GM23338 (cell line): ENCODE measurements at regions not wholly inside any gene's neighbourhood (a gene's known extent, or its start where the extent isn't known, plus 50 kb on each side); places are given as distances from the start of the nearest gene placed in this dataset.

Source experiments
- ATAC-seq: fragments of 200-7000 bp; cut with Tn5 transposase; 3 replicates; pipeline ENCODE4 v1.9.1; 2020
- DNase-seq: peaks from one replicate; pipeline ENCODE4 v3.0.0-alpha.2; 2015; ENCODE audit warnings: low spot score
- H2AFZ ChIP-seq: fragments of 200-600 bp; sonication (generic); 2 replicates; pipeline ENCODE4 v1.8.0; 2016; ENCODE audit warnings: antibody characterized with exemption, mild to moderate bottlenecking, moderate library complexity
- H3F3A ChIP-seq: fragments of 200-600 bp; sonication (generic); replicated peaks from 2 replicates; pipeline ENCODE4 v1.8.0; 2017; ENCODE audit warnings: antibody characterized with exemption, mixed run types, low read depth
- H3K27ac ChIP-seq: fragments of 200-600 bp; sonication (generic); 2 replicates; pipeline ENCODE4 v1.6.1; 2016; ENCODE audit warnings: low read depth
- H3K27me3 ChIP-seq: fragments of 200-600 bp; sonication (generic); 2 replicates; pipeline ENCODE4 v1.8.0; 2016; ENCODE audit warnings: mild to moderate bottlenecking, mixed run types, moderate library complexity; ENCODE audit not compliant: insufficient read depth
- H3K36me3 ChIP-seq: fragments of 200-600 bp; sonication (generic); 2 replicates; pipeline ENCODE4 v1.8.0; 2016; ENCODE audit warnings: mild to moderate bottlenecking; ENCODE audit not compliant: insufficient read depth
- H3K4me1 ChIP-seq: fragments of 200-600 bp; sonication (generic); 2 replicates; pipeline ENCODE4 v1.8.0; 2016; ENCODE audit warnings: mild to moderate bottlenecking, moderate library complexity; ENCODE audit not compliant: insufficient read depth
- H3K4me2 ChIP-seq: fragments of 200-600 bp; sonication (generic); 2 replicates; pipeline ENCODE4 v1.7.1; 2017; ENCODE audit warnings: mixed run types
- H3K4me3 ChIP-seq: fragments of 200-600 bp; sonication (generic); 2 replicates; pipeline ENCODE4 v1.6.1; 2016; ENCODE audit warnings: mixed run types
- H3K79me2 ChIP-seq: fragments of 200-600 bp; sonication (generic); replicated peaks from 2 replicates; pipeline ENCODE4 v1.8.0; 2017; ENCODE audit warnings: mild to moderate bottlenecking; ENCODE audit not compliant: insufficient read depth
- H3K9me2 ChIP-seq: fragments of 200-600 bp; sonication (generic); 2 replicates; pipeline ENCODE4 v1.8.0; 2017; ENCODE audit not compliant: insufficient read depth
- H4K20me1 ChIP-seq: fragments of 200-600 bp; sonication (generic); replicated peaks from 2 replicates; pipeline ENCODE4 v1.8.0; 2017; ENCODE audit warnings: mild to moderate bottlenecking; ENCODE audit not compliant: insufficient read depth
- H3K27ac Mint-ChIP-seq: 2 replicates; pipeline ENCODE4 v1.8.0; 2020; ENCODE audit warnings: inconsistent platforms, mild to moderate bottlenecking, moderate library complexity, mixed read lengths
- H3K27me3 Mint-ChIP-seq: 3 replicates; pipeline ENCODE4 v1.8.0; 2022; ENCODE audit warnings: low read depth, mild to moderate bottlenecking, moderate library complexity, mixed read lengths, inconsistent platforms; ENCODE audit not compliant: insufficient read depth, poor library complexity
- H3K36me3 Mint-ChIP-seq: 3 replicates; pipeline ENCODE4 v1.8.0; 2021; ENCODE audit warnings: low read depth, mild to moderate bottlenecking, inconsistent platforms, moderate library complexity, mixed read lengths
- H3K4me1 Mint-ChIP-seq: 3 replicates; pipeline ENCODE4 v1.8.0; 2020; ENCODE audit warnings: mild to moderate bottlenecking, inconsistent platforms, mixed read lengths
- H3K4me3 Mint-ChIP-seq: 3 replicates; pipeline ENCODE4 v1.8.0; 2021; ENCODE audit warnings: moderate library complexity, mild to moderate bottlenecking, inconsistent platforms, mixed read lengths
- H3K9me3 Mint-ChIP-seq: 3 replicates; pipeline ENCODE4 v1.8.0; 2020; ENCODE audit warnings: moderate library complexity, mild to moderate bottlenecking, inconsistent platforms, mixed read lengths
- CREB1 ChIP-seq: fragments of 250-450 bp; sonication (Bioruptor Pico); IDR thresholded peaks from 2 replicates; pipeline ENCODE4 v1.5.0; 2020; ENCODE audit warnings: low read depth, mild to moderate bottlenecking, moderate library complexity
- EZH2 ChIP-seq: fragments of 200-600 bp; sonication (generic); IDR thresholded peaks from one replicate; pipeline ENCODE4 v1.8.0; 2017; ENCODE audit warnings: antibody characterized with exemption, mild to moderate bottlenecking, low read depth; ENCODE audit not compliant: unreplicated experiment
- EZH2phosphoT487 ChIP-seq: fragments of 200-600 bp; sonication (generic); IDR thresholded peaks from one replicate; pipeline ENCODE4 v1.8.1; 2018; ENCODE audit warnings: antibody characterized with exemption; ENCODE audit not compliant: unreplicated experiment
- JUNB ChIP-seq: IDR thresholded peaks from one replicate; pipeline ENCODE4 v1.6.1; 2016; ENCODE audit warnings: antibody characterized with exemption; ENCODE audit not compliant: unreplicated experiment
- NANOG ChIP-seq: IDR thresholded peaks from 2 replicates; pipeline ENCODE4 v1.6.1; 2016; ENCODE audit warnings: antibody characterized with exemption, borderline replicate concordance
- POLR2AphosphoS5 ChIP-seq: IDR thresholded peaks from 2 replicates; pipeline ENCODE4 v1.6.1; 2016; ENCODE audit warnings: antibody characterized with exemption, low read depth
- STAT1 ChIP-seq: IDR thresholded peaks from one replicate; pipeline ENCODE4 v1.6.1; 2016; ENCODE audit warnings: antibody characterized with exemption; ENCODE audit not compliant: unreplicated experiment
- ZNF114 ChIP-seq: fragments of 250-450 bp; sonication (Bioruptor Pico); IDR thresholded peaks from 2 replicates; pipeline ENCODE4 v1.5.0; 2020; ENCODE audit warnings: mild to moderate bottlenecking, moderate library complexity
- ZNF331 ChIP-seq: fragments of 250-450 bp; sonication (Bioruptor Pico); IDR thresholded peaks from 2 replicates; pipeline ENCODE4 v1.5.0; 2020; ENCODE audit warnings: low read depth, mild to moderate bottlenecking, moderate library complexity
- TF ChIP-seq, protein P1 (sequence below), 2 experiments: fragments of 200-600 bp in 1 of 2; sonication (generic) in 1 of 2; conservative IDR thresholded peaks; 2 replicates each; pipeline versions ENCODE4 v1.5.1 to v1.6.1; 2016 to 2017; ENCODE audit warnings: antibody characterized with exemption in 2 of 2, low read depth in 2 of 2, mild to moderate bottlenecking in 2 of 2, moderate library complexity in 1 of 2
- TF ChIP-seq, protein P2 (sequence below): fragments of 250-450 bp; sonication (Bioruptor Pico); IDR thresholded peaks from 2 replicates; pipeline ENCODE4 v1.5.0; 2020; ENCODE audit warnings: mild to moderate bottlenecking, moderate library complexity
- TF ChIP-seq, protein P3 (sequence below): IDR thresholded peaks from 2 replicates; pipeline ENCODE4 v1.6.1; 2016; ENCODE audit warnings: antibody characterized with exemption
- TF ChIP-seq, protein P4 (sequence below): IDR thresholded peaks from one replicate; pipeline ENCODE4 v1.6.1; 2018; ENCODE audit warnings: antibody characterized with exemption; ENCODE audit not compliant: unreplicated experiment

DNA sequence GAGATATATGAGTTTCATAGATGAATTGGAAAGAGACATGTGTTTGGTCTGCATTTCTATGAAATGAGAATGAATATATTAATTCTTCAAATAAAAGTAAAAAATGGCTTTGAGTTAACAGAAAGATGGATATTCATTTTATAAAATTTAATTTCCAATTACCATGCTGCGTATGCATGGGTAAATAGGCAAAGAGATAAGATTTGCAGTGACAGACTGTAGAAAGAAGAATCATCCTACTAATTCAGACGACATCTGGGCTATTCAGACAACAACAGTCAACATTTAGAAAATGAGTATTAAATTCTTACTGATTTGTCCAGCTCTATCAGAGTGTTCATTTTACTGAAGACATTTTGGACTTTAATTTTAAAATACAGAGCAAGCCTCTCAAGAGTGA lies 602.2 kb upstream of the NRSN1 start:
- H3K27ac ChIP-seq, result no peak overlapping the region
- no peak overlapping the region for H3K4me3 ChIP-seq
- no peaks in the 10 kb centered on the region for H3K36me3 Mint-ChIP-seq
- H3K4me3 Mint-ChIP-seq, result no peak overlapping the region
- H3K27ac Mint-ChIP-seq, result no peak overlapping the region
- DNase-seq (no peak), ATAC-seq (no peak)
- no peaks in the 10 kb centered on the region for H3K9me2 ChIP-seq
- no peaks in the 10 kb centered on the region for H3F3A ChIP-seq
- H4K20me1 ChIP-seq, result no peaks in the 10 kb centered on the region
- H3K4me2 ChIP-seq, result no peak overlapping the region
- peaks cover 15% of the 10 kb centered on the region; the same call in 2 of the 3 replicates for H3K4me1 Mint-ChIP-seq
- TF ChIP-seq, protein P1, sequence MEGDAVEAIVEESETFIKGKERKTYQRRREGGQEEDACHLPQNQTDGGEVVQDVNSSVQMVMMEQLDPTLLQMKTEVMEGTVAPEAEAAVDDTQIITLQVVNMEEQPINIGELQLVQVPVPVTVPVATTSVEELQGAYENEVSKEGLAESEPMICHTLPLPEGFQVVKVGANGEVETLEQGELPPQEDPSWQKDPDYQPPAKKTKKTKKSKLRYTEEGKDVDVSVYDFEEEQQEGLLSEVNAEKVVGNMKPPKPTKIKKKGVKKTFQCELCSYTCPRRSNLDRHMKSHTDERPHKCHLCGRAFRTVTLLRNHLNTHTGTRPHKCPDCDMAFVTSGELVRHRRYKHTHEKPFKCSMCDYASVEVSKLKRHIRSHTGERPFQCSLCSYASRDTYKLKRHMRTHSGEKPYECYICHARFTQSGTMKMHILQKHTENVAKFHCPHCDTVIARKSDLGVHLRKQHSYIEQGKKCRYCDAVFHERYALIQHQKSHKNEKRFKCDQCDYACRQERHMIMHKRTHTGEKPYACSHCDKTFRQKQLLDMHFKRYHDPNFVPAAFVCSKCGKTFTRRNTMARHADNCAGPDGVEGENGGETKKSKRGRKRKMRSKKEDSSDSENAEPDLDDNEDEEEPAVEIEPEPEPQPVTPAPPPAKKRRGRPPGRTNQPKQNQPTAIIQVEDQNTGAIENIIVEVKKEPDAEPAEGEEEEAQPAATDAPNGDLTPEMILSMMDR (conservative IDR thresholded peaks at IDR 0.05; ENCODE audit: low read depth in 2 of 2), result no peak
- TF ChIP-seq, protein P2, sequence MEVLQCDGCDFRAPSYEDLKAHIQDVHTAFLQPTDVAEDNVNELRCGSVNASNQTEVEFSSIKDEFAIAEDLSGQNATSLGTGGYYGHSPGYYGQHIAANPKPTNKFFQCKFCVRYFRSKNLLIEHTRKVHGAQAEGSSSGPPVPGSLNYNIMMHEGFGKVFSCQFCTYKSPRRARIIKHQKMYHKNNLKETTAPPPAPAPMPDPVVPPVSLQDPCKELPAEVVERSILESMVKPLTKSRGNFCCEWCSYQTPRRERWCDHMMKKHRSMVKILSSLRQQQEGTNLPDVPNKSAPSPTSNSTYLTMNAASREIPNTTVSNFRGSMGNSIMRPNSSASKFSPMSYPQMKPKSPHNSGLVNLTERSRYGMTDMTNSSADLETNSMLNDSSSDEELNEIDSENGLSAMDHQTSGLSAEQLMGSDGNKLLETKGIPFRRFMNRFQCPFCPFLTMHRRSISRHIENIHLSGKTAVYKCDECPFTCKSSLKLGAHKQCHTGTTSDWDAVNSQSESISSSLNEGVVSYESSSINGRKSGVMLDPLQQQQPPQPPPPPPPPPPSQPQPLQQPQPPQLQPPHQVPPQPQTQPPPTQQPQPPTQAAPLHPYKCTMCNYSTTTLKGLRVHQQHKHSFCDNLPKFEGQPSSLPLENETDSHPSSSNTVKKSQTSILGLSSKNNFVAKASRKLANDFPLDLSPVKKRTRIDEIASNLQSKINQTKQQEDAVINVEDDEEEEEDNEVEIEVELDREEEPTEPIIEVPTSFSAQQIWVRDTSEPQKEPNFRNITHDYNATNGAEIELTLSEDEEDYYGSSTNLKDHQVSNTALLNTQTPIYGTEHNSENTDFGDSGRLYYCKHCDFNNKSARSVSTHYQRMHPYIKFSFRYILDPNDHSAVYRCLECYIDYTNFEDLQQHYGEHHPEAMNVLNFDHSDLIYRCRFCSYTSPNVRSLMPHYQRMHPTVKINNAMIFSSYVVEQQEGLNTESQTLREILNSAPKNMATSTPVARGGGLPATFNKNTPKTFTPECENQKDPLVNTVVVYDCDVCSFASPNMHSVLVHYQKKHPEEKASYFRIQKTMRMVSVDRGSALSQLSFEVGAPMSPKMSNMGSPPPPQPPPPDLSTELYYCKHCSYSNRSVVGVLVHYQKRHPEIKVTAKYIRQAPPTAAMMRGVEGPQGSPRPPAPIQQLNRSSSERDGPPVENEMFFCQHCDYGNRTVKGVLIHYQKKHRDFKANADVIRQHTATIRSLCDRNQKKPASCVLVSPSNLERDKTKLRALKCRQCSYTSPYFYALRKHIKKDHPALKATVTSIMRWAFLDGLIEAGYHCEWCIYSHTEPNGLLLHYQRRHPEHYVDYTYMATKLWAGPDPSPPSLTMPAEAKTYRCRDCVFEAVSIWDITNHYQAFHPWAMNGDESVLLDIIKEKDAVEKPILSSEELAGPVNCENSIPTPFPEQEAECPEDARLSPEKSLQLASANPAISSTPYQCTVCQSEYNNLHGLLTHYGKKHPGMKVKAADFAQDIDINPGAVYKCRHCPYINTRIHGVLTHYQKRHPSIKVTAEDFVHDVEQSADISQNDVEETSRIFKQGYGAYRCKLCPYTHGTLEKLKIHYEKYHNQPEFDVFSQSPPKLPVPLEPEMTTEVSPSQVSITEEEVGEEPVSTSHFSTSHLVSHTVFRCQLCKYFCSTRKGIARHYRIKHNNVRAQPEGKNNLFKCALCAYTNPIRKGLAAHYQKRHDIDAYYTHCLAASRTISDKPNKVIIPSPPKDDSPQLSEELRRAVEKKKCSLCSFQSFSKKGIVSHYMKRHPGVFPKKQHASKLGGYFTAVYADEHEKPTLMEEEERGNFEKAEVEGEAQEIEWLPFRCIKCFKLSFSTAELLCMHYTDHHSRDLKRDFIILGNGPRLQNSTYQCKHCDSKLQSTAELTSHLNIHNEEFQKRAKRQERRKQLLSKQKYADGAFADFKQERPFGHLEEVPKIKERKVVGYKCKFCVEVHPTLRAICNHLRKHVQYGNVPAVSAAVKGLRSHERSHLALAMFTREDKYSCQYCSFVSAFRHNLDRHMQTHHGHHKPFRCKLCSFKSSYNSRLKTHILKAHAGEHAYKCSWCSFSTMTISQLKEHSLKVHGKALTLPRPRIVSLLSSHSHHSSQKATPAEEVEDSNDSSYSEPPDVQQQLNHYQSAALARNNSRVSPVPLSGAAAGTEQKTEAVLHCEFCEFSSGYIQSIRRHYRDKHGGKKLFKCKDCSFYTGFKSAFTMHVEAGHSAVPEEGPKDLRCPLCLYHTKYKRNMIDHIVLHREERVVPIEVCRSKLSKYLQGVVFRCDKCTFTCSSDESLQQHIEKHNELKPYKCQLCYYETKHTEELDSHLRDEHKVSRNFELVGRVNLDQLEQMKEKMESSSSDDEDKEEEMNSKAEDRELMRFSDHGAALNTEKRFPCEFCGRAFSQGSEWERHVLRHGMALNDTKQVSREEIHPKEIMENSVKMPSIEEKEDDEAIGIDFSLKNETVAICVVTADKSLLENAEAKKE (CRISPR knock-in tag), result no peak
- TF ChIP-seq STAT1, result no peak
- TF ChIP-seq, protein P3, sequence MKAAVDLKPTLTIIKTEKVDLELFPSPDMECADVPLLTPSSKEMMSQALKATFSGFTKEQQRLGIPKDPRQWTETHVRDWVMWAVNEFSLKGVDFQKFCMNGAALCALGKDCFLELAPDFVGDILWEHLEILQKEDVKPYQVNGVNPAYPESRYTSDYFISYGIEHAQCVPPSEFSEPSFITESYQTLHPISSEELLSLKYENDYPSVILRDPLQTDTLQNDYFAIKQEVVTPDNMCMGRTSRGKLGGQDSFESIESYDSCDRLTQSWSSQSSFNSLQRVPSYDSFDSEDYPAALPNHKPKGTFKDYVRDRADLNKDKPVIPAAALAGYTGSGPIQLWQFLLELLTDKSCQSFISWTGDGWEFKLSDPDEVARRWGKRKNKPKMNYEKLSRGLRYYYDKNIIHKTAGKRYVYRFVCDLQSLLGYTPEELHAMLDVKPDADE, result no peak
- no peak for TF ChIP-seq ZNF331
- no peak for TF ChIP-seq JUNB
- TF ChIP-seq EZH2phosphoT487, result no peak
- TF ChIP-seq NANOG, result no peak
- TF ChIP-seq CREB1, result no peak
- TF ChIP-seq, protein P4, sequence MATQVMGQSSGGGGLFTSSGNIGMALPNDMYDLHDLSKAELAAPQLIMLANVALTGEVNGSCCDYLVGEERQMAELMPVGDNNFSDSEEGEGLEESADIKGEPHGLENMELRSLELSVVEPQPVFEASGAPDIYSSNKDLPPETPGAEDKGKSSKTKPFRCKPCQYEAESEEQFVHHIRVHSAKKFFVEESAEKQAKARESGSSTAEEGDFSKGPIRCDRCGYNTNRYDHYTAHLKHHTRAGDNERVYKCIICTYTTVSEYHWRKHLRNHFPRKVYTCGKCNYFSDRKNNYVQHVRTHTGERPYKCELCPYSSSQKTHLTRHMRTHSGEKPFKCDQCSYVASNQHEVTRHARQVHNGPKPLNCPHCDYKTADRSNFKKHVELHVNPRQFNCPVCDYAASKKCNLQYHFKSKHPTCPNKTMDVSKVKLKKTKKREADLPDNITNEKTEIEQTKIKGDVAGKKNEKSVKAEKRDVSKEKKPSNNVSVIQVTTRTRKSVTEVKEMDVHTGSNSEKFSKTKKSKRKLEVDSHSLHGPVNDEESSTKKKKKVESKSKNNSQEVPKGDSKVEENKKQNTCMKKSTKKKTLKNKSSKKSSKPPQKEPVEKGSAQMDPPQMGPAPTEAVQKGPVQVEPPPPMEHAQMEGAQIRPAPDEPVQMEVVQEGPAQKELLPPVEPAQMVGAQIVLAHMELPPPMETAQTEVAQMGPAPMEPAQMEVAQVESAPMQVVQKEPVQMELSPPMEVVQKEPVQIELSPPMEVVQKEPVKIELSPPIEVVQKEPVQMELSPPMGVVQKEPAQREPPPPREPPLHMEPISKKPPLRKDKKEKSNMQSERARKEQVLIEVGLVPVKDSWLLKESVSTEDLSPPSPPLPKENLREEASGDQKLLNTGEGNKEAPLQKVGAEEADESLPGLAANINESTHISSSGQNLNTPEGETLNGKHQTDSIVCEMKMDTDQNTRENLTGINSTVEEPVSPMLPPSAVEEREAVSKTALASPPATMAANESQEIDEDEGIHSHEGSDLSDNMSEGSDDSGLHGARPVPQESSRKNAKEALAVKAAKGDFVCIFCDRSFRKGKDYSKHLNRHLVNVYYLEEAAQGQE, result no peak
- TF ChIP-seq EZH2, result no peak
- no peak for TF ChIP-seq POLR2AphosphoS5
- TF ChIP-seq ZNF114, result no peak
- H3K36me3 ChIP-seq, result no peaks in the 10 kb centered on the region
- peaks cover 15% of the 10 kb centered on the region; the same call in 1 of the 2 replicates for H3K4me1 ChIP-seq
- H3K79me2 ChIP-seq, result no peaks in the 10 kb centered on the region
- no peaks in the 10 kb centered on the region for H3K27me3 ChIP-seq
- H3K27me3 Mint-ChIP-seq, result no peaks in the 10 kb centered on the region
- H3K9me3 Mint-ChIP-seq, result 0 out of 3 replicates have a peak, but pooled peaks cover 4% of the 10 kb centered on the region
- H2AFZ ChIP-seq, result no peak overlapping the region
